Liver (tissue), 8 donors: ENCODE measurements at regions not wholly inside any gene's neighbourhood (a gene's known extent, or its start where the extent isn't known, plus 50 kb on each side); places are given as distances from the start of the nearest gene placed in this dataset.

Experiments
- DNase-seq: peaks from one replicate; pipeline ENCODE4 v3.0.0-alpha.2; 2017; ENCODE audit warnings: low spot score
- H3K27ac ChIP-seq, 2 donors: one replicate each; pipeline ENCODE4 v1.7.0; 2013; ENCODE audit warnings: inconsistent platforms in 2 of 2, low read length in 2 of 2, control low read depth in 1 of 2, low read depth in 1 of 2, mild to moderate bottlenecking in 1 of 2
- H3K27me3 ChIP-seq, 4 donors: one replicate each; pipeline versions ENCODE4 v1.6.1 to v1.7.0; 2013; ENCODE audit warnings: low read length in 3 of 4, inconsistent platforms in 1 of 4, mild to moderate bottlenecking in 1 of 4, moderate library complexity in 1 of 4; ENCODE audit not compliant: control insufficient read depth in 4 of 4, insufficient read depth in 4 of 4
- H3K36me3 ChIP-seq, 4 donors: one replicate each; pipeline versions ENCODE4 v1.6.1 to v1.7.0; 2013; ENCODE audit warnings: low read length in 3 of 4, mild to moderate bottlenecking in 3 of 4, low read depth in 1 of 4, moderate library complexity in 1 of 4; ENCODE audit not compliant: control insufficient read depth in 4 of 4, insufficient read depth in 3 of 4
- H3K4me1 ChIP-seq, 4 donors: one replicate each; pipeline versions ENCODE4 v1.6.1 to v1.7.0; 2013; ENCODE audit warnings: low read length in 3 of 4, mild to moderate bottlenecking in 3 of 4, moderate library complexity in 1 of 4; ENCODE audit not compliant: control insufficient read depth in 4 of 4, insufficient read depth in 4 of 4
- H3K4me3 ChIP-seq, 3 donors: one replicate each; pipeline versions ENCODE4 v1.6.1 to v1.7.0; 2013; ENCODE audit warnings: low read length in 3 of 3, control low read depth in 1 of 3, low read depth in 1 of 3, mild to moderate bottlenecking in 1 of 3
- H3K9ac ChIP-seq, 2 donors: one replicate each; pipeline ENCODE4 v1.7.0; 2013; ENCODE audit warnings: low read length in 2 of 2, mild to moderate bottlenecking in 2 of 2, moderate library complexity in 2 of 2, control low read depth in 1 of 2, low read depth in 1 of 2
- H3K9me3 ChIP-seq, 4 donors: one replicate each; pipeline versions ENCODE4 v1.6.1 to v1.7.0; 2013; ENCODE audit warnings: low read length in 3 of 4; ENCODE audit not compliant: control insufficient read depth in 4 of 4
- CTCF ChIP-seq: fragments of 150-350 bp; IDR thresholded peaks from 2 replicates; pipeline ENCODE4 v1.5.1; 2017; ENCODE audit warnings: improper control_type of control experiment, low read depth, low read length; ENCODE audit not compliant: missing input control
- EGR1 ChIP-seq, 2 donors: IDR thresholded peaks; 2 replicates each; pipeline ENCODE4 v1.6.1; 2016 to 2018; ENCODE audit warnings: antibody characterized with exemption in 2 of 2, low read depth in 2 of 2
- FOXA1 ChIP-seq: IDR thresholded peaks from 2 replicates; pipeline ENCODE4 v1.6.1; 2016; ENCODE audit warnings: antibody characterized with exemption
- FOXA2 ChIP-seq: IDR thresholded peaks from 2 replicates; pipeline ENCODE4 v1.6.1; 2016; ENCODE audit warnings: antibody characterized with exemption
- GABPA ChIP-seq, 2 donors: IDR thresholded peaks in 1 of 2; conservative IDR thresholded peaks in 1 of 2; 2 replicates each; pipeline ENCODE4 v1.6.1; 2016; ENCODE audit warnings: antibody characterized with exemption in 2 of 2, mild to moderate bottlenecking in 1 of 2, moderate library complexity in 1 of 2
- HNF4A ChIP-seq, 2 donors: conservative IDR thresholded peaks; 2 replicates each; pipeline ENCODE4 v1.6.1; 2016; ENCODE audit warnings: antibody characterized with exemption in 2 of 2, mild to moderate bottlenecking in 2 of 2
- HNF4G ChIP-seq: IDR thresholded peaks from 2 replicates; pipeline ENCODE4 v1.6.1; 2016; ENCODE audit warnings: antibody characterized with exemption
- JUND ChIP-seq, 2 donors: IDR thresholded peaks; 2 replicates each; pipeline ENCODE4 v1.6.1; 2016; ENCODE audit warnings: antibody characterized with exemption in 2 of 2
- NR2F2 ChIP-seq: IDR thresholded peaks from 2 replicates; pipeline ENCODE4 v1.6.1; 2016; ENCODE audit warnings: antibody characterized with exemption
- RAD21 ChIP-seq, 2 donors: IDR thresholded peaks; 2 replicates each; pipeline ENCODE4 v1.6.1; 2016; ENCODE audit warnings: antibody characterized with exemption in 2 of 2, mild to moderate bottlenecking in 2 of 2
- RXRA ChIP-seq, 2 donors: IDR thresholded peaks; 2 replicates each; pipeline ENCODE4 v1.6.1; 2017 to 2018; ENCODE audit warnings: antibody characterized with exemption in 2 of 2, mild to moderate bottlenecking in 1 of 2
- SP1 ChIP-seq: IDR thresholded peaks from 2 replicates; pipeline ENCODE4 v1.6.1; 2018; ENCODE audit warnings: antibody characterized with exemption, mild to moderate bottlenecking
- TAF1 ChIP-seq: conservative IDR thresholded peaks from 2 replicates; pipeline ENCODE4 v1.6.1; 2016; ENCODE audit warnings: antibody characterized with exemption, mild to moderate bottlenecking
- YY1 ChIP-seq: IDR thresholded peaks from 2 replicates; pipeline ENCODE4 v1.6.1; 2016; ENCODE audit warnings: antibody characterized with exemption, mild to moderate bottlenecking
- ZBTB33 ChIP-seq: IDR thresholded peaks from 2 replicates; pipeline ENCODE4 v1.6.1; 2016; ENCODE audit warnings: antibody characterized with exemption
- WGBS: extraction: QIAGEN DNeasy Blood & Tissue Kit; methylation state at CpG from one replicate; pipeline ENCODE4 v1.1.7; 2013; 5-methylcytosine and 5-hydroxymethylcytosine counted together
- TF ChIP-seq, protein P1 (sequence below): IDR thresholded peaks from 2 replicates; pipeline ENCODE4 v1.6.1; 2016; ENCODE audit warnings: antibody characterized with exemption
- TF ChIP-seq, protein P2 (sequence below): IDR thresholded peaks from 2 replicates; pipeline ENCODE4 v1.6.1; 2016; ENCODE audit warnings: antibody characterized with exemption
- TF ChIP-seq, protein P3 (sequence below): IDR thresholded peaks from 2 replicates; pipeline ENCODE4 v1.6.1; 2016; ENCODE audit warnings: antibody characterized with exemption, mild to moderate bottlenecking
- donor health status: healthy.
- donor health status: healthy.
- donor health status: healthy.
- donor health status: healthy.
- donor health status: healthy.

- DNase-seq = no peak
- H3K9ac ChIP-seq = no peak overlapping the region
- no peaks in the 10 kb centered on the region for H3K4me1 ChIP-seq
- 61% methylated on average over 3 of the region's 3 CpGs for WGBS
- TF ChIP-seq, protein P1, sequence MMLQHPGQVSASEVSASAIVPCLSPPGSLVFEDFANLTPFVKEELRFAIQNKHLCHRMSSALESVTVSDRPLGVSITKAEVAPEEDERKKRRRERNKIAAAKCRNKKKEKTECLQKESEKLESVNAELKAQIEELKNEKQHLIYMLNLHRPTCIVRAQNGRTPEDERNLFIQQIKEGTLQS = no peak
- TF ChIP-seq FOXA2 = no peak
- no peak for TF ChIP-seq HNF4A (conservative IDR thresholded peaks at IDR 0.05)
- TF ChIP-seq RXRA (IDR thresholded peaks at IDR 0.05) = no peak
- no peak for TF ChIP-seq EGR1 (IDR thresholded peaks at IDR 0.05; ENCODE audit: low read depth in 2 of 2)
- no peak for TF ChIP-seq ZBTB33
- no peak for TF ChIP-seq YY1
- no peak for TF ChIP-seq CTCF
- no peak overlapping the region for H3K27ac ChIP-seq
- no peaks in the 10 kb centered on the region for H3K9me3 ChIP-seq
- no peak overlapping the region for H3K4me3 ChIP-seq
- H3K27me3 ChIP-seq = no peaks in the 10 kb centered on the region
- no peaks in the 10 kb centered on the region for H3K36me3 ChIP-seq
Measured at GRCh38 chr6:14905201-14905600, 340.7 kb upstream of the JARID2 start.

GRCh38 chr6:14906621-14907020 lies 339.2 kb upstream of the JARID2 start:
- H3K27me3 ChIP-seq = no peaks in the 10 kb centered on the region
- TF ChIP-seq GABPA (IDR thresholded peaks at IDR 0.05 in 1 of 2, conservative IDR thresholded peaks at IDR 0.05 in 1 of 2) (no peak), EGR1 (IDR thresholded peaks at IDR 0.05; ENCODE audit: low read depth in 2 of 2) (no peak), ZBTB33 (no peak), HNF4G (no peak), TAF1 (no peak), HNF4A (conservative IDR thresholded peaks at IDR 0.05) (no peak), RXRA (IDR thresholded peaks at IDR 0.05) (no peak), CTCF (no peak), RAD21 (IDR thresholded peaks at IDR 0.05) (no peak), FOXA2 (no peak), JUND (IDR thresholded peaks at IDR 0.05) (no peak), YY1 (no peak), NR2F2 (no peak), FOXA1 (no peak), SP1 (no peak)
- TF ChIP-seq, protein P2, sequence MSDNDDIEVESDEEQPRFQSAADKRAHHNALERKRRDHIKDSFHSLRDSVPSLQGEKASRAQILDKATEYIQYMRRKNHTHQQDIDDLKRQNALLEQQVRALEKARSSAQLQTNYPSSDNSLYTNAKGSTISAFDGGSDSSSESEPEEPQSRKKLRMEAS = no peak
- TF ChIP-seq, protein P1 = no peak
- TF ChIP-seq, protein P3, sequence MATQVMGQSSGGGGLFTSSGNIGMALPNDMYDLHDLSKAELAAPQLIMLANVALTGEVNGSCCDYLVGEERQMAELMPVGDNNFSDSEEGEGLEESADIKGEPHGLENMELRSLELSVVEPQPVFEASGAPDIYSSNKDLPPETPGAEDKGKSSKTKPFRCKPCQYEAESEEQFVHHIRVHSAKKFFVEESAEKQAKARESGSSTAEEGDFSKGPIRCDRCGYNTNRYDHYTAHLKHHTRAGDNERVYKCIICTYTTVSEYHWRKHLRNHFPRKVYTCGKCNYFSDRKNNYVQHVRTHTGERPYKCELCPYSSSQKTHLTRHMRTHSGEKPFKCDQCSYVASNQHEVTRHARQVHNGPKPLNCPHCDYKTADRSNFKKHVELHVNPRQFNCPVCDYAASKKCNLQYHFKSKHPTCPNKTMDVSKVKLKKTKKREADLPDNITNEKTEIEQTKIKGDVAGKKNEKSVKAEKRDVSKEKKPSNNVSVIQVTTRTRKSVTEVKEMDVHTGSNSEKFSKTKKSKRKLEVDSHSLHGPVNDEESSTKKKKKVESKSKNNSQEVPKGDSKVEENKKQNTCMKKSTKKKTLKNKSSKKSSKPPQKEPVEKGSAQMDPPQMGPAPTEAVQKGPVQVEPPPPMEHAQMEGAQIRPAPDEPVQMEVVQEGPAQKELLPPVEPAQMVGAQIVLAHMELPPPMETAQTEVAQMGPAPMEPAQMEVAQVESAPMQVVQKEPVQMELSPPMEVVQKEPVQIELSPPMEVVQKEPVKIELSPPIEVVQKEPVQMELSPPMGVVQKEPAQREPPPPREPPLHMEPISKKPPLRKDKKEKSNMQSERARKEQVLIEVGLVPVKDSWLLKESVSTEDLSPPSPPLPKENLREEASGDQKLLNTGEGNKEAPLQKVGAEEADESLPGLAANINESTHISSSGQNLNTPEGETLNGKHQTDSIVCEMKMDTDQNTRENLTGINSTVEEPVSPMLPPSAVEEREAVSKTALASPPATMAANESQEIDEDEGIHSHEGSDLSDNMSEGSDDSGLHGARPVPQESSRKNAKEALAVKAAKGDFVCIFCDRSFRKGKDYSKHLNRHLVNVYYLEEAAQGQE = no peak
- 91% methylated on average over 2 of the region's 2 CpGs for WGBS

More at GRCh38 chr6:14906621-14907020, 339.2 kb upstream of the JARID2 start:
- no peak for DNase-seq
- Histone ChIP-seq H3K4me3 (no peak overlapping the region), H3K4me1 (no peaks in the 10 kb centered on the region), H3K36me3 (no peaks in the 10 kb centered on the region), H3K27ac (no peak overlapping the region), H3K9me3 (no peaks in the 10 kb centered on the region), H3K9ac (no peak overlapping the region)
